Loucy (cell line): ENCODE measurements at regions not wholly inside any gene's neighbourhood (a gene's known extent, or its start where the extent isn't known, plus 50 kb on each side); places are given as distances from the start of the nearest gene placed in this dataset.

Source experiments
- CTCF ChIP-seq: fragments of 200-600 bp; sonication (generic); conservative IDR thresholded peaks from 2 replicates; pipeline ENCODE4 v1.5.1; 2014; ENCODE audit warnings: mild to moderate bottlenecking, antibody characterized with exemption, low read length
- EZH2phosphoT487 ChIP-seq: fragments of 200-600 bp; IDR thresholded peaks from 2 replicates; pipeline ENCODE4 v1.6.1; 2018; ENCODE audit warnings: antibody characterized with exemption, mild to moderate bottlenecking, moderate library complexity, borderline replicate concordance

DNA sequence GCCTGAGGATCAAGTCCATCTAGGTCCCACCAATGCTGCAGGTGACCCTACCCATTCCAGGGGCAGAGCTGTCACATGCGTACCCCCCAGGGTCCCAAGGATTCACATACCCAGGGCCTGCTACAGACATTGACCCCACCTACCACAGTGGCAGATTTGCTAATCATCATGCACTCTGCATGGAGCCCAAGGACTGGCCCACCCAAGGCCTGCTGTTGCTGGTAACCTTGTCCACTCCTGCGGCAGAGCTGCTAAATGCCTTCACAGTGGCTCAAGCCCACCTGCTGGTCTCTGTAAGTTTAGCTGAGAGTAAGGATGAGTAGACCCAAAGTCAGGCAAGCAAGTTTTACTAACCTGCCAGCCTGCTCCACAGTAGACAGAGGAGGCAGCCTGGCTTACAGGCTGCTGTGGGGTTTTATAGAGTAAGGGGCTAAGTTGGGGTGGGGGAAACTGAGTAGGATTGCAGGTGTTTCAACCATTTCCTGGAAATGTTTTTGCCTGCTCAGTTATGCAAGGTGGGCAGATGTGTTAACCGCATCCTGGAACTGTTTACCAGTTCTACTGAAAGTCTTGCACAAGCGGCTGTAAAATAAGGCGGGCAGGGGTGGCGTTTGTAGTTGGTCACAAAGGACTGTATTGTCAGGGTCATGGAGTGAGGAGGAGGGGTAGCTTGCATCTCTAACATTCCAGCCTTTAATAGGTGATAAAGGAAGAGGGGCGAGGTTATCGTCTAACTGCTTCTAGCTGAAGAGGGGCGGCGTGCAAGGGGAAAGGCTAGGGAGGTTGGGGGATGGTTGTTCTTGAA lies 2163.5 kb upstream of the WWC1 start:
- TF ChIP-seq CTCF (no peak), EZH2phosphoT487 (no peak)
